ENCODE measurements at regions not wholly inside any gene's neighbourhood (a gene's known extent, or its start where the extent isn't known, plus 50 kb on each side); places are given as distances from the start of the nearest gene placed in this dataset.

GRCh38 chr13:103200118-103200885 is 134.1 kb upstream of the SLC10A2 start (continued):
- TF ChIP-seq ELK4 (IDR thresholded peaks at IDR 0.05; ENCODE audit: borderline replicate concordance, low read depth, low read length): no peak
- TF ChIP-seq ZNF174 (tag by site-specific recombination; IDR thresholded peaks at IDR 0.05): no peak
- no peak for TF ChIP-seq KLF7 (tag by site-specific recombination; IDR thresholded peaks at IDR 0.05; ENCODE audit: borderline replicate concordance)
- no peak for TF ChIP-seq IKZF3 (tag by site-specific recombination; IDR thresholded peaks at IDR 0.05)
- TF ChIP-seq SETDB1 (IDR thresholded peaks at IDR 0.05; ENCODE audit: insufficient read length, low read length): no peak
- TF ChIP-seq HOXD13 (CRISPR knock-in tag; IDR thresholded peaks at IDR 0.05; ENCODE audit: borderline replicate concordance): no peak

GRCh38 chr13:103199380-103200088 is 133.3 kb upstream of the SLC10A2 start:
- H3K27ac ChIP-seq (ENCODE audit: extremely low read depth, low read depth, low read length): no peak overlapping the region
- H3K4me3 ChIP-seq (ENCODE audit: low read depth, low read length): no peak overlapping the region
- no peaks in the 10 kb centered on the region for H3K4me1 ChIP-seq (ENCODE audit: control insufficient read depth, insufficient read depth, low read length)
- ChIA-PET POLR2A (no interaction called here), CTCF (no interaction called here)
- H3K9me3 ChIP-seq (ENCODE audit: control insufficient read depth, insufficient read depth, low read depth, low read length): no peaks in the 10 kb centered on the region
- no peaks in the 10 kb centered on the region for H3K36me3 ChIP-seq (ENCODE audit: control insufficient read depth in 2 of 2, insufficient read depth in 1 of 2, low read length in 2 of 2)
- no peak for TF ChIP-seq ZBTB11 (tag by site-specific recombination; conservative IDR thresholded peaks at IDR 0.05; ENCODE audit: low read depth)
- no peak for TF ChIP-seq TCF7L2 (IDR thresholded peaks at IDR 0.05; ENCODE audit: borderline replicate concordance, low read depth, low read length)
- TF ChIP-seq EGR2 (tag by site-specific recombination; IDR thresholded peaks at IDR 0.05; ENCODE audit: low read depth): no peak
- no peak for TF ChIP-seq ZNF366 (tag by site-specific recombination; conservative IDR thresholded peaks at IDR 0.05)
- TF ChIP-seq HOXA7 (CRISPR knock-in tag; IDR thresholded peaks at IDR 0.05; ENCODE audit: borderline replicate concordance): no peak
- no peak for TF ChIP-seq RBAK (tag by site-specific recombination; IDR thresholded peaks at IDR 0.05)
- no peak for TF ChIP-seq KLF9 (tag by site-specific recombination; IDR thresholded peaks at IDR 0.05; ENCODE audit: low read depth)
- no peak for TF ChIP-seq ZNF48 (tag by site-specific recombination; IDR thresholded peaks at IDR 0.05)
- TF ChIP-seq PRDM6 (tag by site-specific recombination; IDR thresholded peaks at IDR 0.05): no peak
- TF ChIP-seq ZNF624 (tag by site-specific recombination; IDR thresholded peaks at IDR 0.05): no peak
- no peak for TF ChIP-seq ZNF398 (tag by site-specific recombination; IDR thresholded peaks at IDR 0.05)
- no peak for TF ChIP-seq ZNF426 (tag by site-specific recombination; IDR thresholded peaks at IDR 0.05)
- no peak for TF ChIP-seq ZNF324 (tag by site-specific recombination; IDR thresholded peaks at IDR 0.05)
- no peak for TF ChIP-seq ZNF548 (tag by site-specific recombination; IDR thresholded peaks at IDR 0.05)
